ENCODE measurements at regions not wholly inside any gene's neighbourhood (a gene's known extent, or its start where the extent isn't known, plus 50 kb on each side); places are given as distances from the start of the nearest gene placed in this dataset.

DNA sequence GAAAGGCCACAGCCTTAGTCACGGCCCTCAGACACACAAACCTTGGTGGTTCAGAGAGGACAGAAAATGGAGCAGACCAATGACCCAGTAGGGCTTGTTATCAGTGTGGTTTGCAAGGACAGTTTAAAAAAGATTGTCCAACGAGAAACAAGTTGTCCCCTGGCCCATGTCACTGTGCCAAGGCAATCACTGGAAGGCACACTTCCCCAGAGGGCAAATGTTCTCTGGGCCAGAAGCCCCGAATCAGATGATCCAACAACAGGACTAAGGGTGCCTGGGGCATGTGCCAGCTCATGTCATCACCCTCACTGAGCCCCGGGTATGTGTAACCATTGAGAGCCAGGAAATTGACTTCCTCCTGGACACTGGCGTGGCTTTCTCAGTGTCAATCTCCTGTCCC is 950.1 kb upstream of the CTNND2 start:
- no peak overlapping the region for H3K9ac ChIP-seq
- H4K20me1 ChIP-seq: no peaks in the 10 kb centered on the region
- no peak for TF ChIP-seq Cebpa-rat (IDR thresholded peaks at IDR 0.05)
- H3K4me3 ChIP-seq: no peak overlapping the region
- no peaks in the 10 kb centered on the region for H3K36me3 ChIP-seq
- H3K27ac ChIP-seq: no peak overlapping the region
- no peaks in the 10 kb centered on the region for H3K4me1 ChIP-seq
- no peaks in the 10 kb centered on the region for H3K27me3 ChIP-seq
- H3K4me2 ChIP-seq: no peak overlapping the region
- peaks cover 0 to 25% (median 6%) of the 10 kb centered on the region in 11 experiments; a peak in 11 of 22 replicates for H3K9me3 ChIP-seq (replicated peaks in 1 of 11)

GRCh38 chr5:12851761-12852160 is 947.5 kb upstream of the CTNND2 start:
- Histone ChIP-seq H3K4me2 (no peak overlapping the region), H3K4me1 (no peaks in the 10 kb centered on the region), H3K27ac (no peak overlapping the region), H3K36me3 (no peaks in the 10 kb centered on the region), H3K9me3 (replicated peaks in 1 of 11) (no peaks in the 10 kb centered on the region), H3K9ac (no peak overlapping the region), H3K27me3 (no peaks in the 10 kb centered on the region), H4K20me1 (no peaks in the 10 kb centered on the region), H3K4me3 (no peak overlapping the region)
- no peak for TF ChIP-seq Cebpa-rat (IDR thresholded peaks at IDR 0.05)

DNA sequence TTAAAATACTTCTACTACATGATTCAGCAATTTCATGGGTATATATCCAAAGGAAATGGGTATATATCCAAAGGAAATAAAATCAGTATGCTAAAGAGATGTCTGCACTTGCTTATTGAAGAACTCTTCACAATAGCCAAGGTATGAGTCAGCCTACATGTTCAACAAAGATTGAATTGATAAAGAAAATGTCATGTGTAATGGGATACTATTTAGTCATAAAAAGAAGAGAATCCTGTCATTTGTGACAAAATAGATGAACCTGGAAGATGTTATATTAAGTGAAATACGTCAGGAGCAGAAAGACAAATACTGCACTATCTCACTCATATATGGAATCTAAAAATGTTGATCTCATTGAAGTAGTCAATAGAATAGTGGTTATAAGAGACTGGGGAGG is 944.5 kb upstream of the CTNND2 start:
- Histone ChIP-seq H3K9me3 (replicated peaks in 1 of 11) (no peaks in the 10 kb centered on the region), H4K20me1 (no peaks in the 10 kb centered on the region), H3K9ac (no peak overlapping the region), H3K36me3 (no peaks in the 10 kb centered on the region), H3K4me3 (no peak overlapping the region), H3K27me3 (no peaks in the 10 kb centered on the region), H3K4me2 (no peak overlapping the region), H3K27ac (no peak overlapping the region), H3K4me1 (no peaks in the 10 kb centered on the region)
- no peak for TF ChIP-seq Cebpa-rat (IDR thresholded peaks at IDR 0.05)

DNA sequence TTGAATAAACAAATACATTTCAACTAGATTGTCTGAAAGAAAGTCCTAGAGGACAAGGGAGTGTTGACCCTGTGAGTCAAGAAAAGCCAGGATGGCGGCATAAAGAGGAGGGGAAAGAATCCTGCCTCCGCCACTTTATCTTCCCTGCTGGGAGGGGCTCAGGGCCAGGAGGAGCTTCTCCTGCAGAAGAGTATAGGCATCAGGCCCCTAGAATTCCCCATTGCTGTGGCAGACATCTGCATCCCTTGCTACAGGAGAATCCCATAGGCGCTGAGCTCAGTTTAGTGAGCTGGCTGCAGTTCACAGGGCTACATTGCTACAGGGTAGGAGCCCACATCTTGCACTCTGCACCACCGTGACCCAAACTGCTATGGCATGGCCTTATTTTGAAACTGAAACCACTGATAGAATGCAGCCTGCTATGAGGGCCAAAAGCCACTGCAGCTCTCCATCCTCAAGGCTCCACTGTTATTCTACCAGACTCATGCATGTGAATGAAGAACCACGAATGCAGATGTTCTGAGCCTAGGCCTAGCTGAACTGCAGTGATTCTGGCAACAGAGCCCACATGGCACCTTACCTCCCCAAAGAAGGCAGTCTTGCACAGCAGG is 941.4 kb upstream of the CTNND2 start:
- Histone ChIP-seq H3K36me3 (no peaks in the 10 kb centered on the region), H4K20me1 (no peaks in the 10 kb centered on the region), H3K27me3 (no peaks in the 10 kb centered on the region), H3K27ac (no peak overlapping the region), H3K9ac (no peak overlapping the region), H3K4me1 (no peaks in the 10 kb centered on the region), H3K9me3 (replicated peaks in 1 of 11) (no peaks in the 10 kb centered on the region), H3K4me3 (no peak overlapping the region), H3K4me2 (no peak overlapping the region)
- TF ChIP-seq Cebpa-rat (IDR thresholded peaks at IDR 0.05): no peak

DNA sequence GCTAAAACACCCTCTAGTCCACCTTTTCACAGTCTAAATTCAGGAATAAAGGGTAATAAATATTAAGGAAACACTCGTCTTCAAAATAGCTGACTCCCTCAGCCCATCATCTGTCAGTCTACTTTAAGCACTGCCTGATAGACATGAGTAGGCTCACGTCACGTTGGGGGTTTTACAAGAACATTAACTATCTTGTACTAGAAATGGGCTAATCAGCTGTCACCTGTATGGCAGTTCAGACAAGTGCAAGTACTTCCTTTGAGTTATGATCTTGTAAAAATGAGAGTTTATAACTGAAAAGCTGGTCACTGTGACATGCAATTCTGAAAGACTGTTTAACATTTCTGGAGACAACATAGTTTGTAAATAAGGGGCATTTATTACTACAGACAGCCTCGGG is 936.7 kb upstream of the CTNND2 start:
- H3K27me3 ChIP-seq: no peaks in the 10 kb centered on the region
- H3K9ac ChIP-seq: no peak overlapping the region
- H3K4me1 ChIP-seq: no peaks in the 10 kb centered on the region
- H3K36me3 ChIP-seq: no peaks in the 10 kb centered on the region
- H3K4me3 ChIP-seq: no peak overlapping the region
- no peak overlapping the region for H3K27ac ChIP-seq
- H3K9me3 ChIP-seq (replicated peaks in 1 of 11): no peaks in the 10 kb centered on the region
- no peak overlapping the region for H3K4me2 ChIP-seq
- no peak for TF ChIP-seq Cebpa-rat (IDR thresholded peaks at IDR 0.05)
- no peaks in the 10 kb centered on the region for H4K20me1 ChIP-seq

- no peaks in the 10 kb centered on the region for H3K9me3 ChIP-seq (replicated peaks in 1 of 11)
- H3K27ac ChIP-seq: no peak overlapping the region
- TF ChIP-seq Cebpa-rat (IDR thresholded peaks at IDR 0.05): no peak
- no peak overlapping the region for H3K4me2 ChIP-seq
- H3K27me3 ChIP-seq: no peaks in the 10 kb centered on the region
- H3K4me3 ChIP-seq: no peak overlapping the region
- no peaks in the 10 kb centered on the region for H3K36me3 ChIP-seq
- no peaks in the 10 kb centered on the region for H3K4me1 ChIP-seq
- H4K20me1 ChIP-seq: no peaks in the 10 kb centered on the region
- H3K9ac ChIP-seq: no peak overlapping the region
Measured at GRCh38 chr5:12837592-12837991, 933.3 kb upstream of the CTNND2 start.

DNA sequence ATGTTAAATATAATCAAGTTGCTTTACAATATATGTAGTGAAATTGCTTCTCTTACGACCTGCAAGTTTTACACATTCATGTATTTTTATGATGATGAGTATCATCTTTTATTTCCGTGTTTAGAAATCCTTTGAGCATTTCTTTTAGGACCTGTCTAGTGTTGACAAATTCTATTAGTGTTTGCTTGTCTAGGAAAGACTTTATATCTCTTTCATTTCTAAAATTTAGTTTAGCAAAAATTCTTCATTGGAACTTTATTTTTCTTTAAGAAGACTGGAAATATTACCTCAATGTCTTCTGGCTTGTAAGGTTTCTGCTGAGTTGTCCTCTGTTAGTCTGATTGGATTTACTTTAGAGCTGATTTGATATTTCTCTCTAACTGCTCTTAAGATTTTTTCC is 920.9 kb upstream of the CTNND2 start:
- Histone ChIP-seq H3K9ac (no peak overlapping the region), H4K20me1 (no peaks in the 10 kb centered on the region), H3K4me2 (no peak overlapping the region), H3K36me3 (no peaks in the 10 kb centered on the region; a peak in 1 of 22 replicates), H3K4me1 (no peaks in the 10 kb centered on the region), H3K4me3 (no peak overlapping the region), H3K9me3 (replicated peaks in 1 of 11) (peaks cover 20 to 29% (median 24%) of the 10 kb centered on the region in 11 experiments), H3K27me3 (no peaks in the 10 kb centered on the region), H3K27ac (no peak overlapping the region)
- TF ChIP-seq Cebpa-rat (IDR thresholded peaks at IDR 0.05): no peak

DNA sequence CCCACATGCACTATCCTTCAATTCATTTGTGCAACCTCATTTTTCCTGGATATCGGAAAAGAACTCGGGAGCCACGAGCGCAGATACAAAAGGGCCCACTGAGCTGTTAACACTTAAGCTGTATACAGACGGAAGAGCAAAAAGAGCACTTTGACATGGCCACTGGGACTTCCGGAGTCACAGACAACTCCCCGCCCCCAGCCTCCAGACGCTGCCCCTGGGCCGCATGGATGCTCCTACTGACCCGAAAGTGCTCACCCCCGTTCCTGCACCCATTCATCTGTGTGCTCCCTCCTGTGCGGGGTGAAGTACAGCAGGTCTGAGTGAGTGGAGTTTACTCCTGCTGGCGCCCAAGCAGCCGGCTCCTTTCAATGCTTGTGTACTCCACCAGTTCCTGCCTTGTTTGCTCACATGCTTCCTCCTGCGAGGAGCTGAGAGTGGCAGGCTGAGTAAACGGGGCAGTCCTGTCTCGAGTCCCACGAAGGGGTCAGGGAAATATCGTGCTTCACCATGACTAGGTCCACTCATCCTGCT is 901.0 kb upstream of the CTNND2 start:
- Histone ChIP-seq H3K4me1 (no peaks in the 10 kb centered on the region), H3K4me3 (no peak overlapping the region), H3K27ac (no peak overlapping the region), H4K20me1 (no peaks in the 10 kb centered on the region), H3K36me3 (no peaks in the 10 kb centered on the region), H3K9ac (no peak overlapping the region), H3K9me3 (replicated peaks in 1 of 11) (no peaks in the 10 kb centered on the region), H3K27me3 (no peaks in the 10 kb centered on the region), H3K4me2 (no peak overlapping the region)
- TF ChIP-seq Cebpa-rat (IDR thresholded peaks at IDR 0.05): no peak

DNA sequence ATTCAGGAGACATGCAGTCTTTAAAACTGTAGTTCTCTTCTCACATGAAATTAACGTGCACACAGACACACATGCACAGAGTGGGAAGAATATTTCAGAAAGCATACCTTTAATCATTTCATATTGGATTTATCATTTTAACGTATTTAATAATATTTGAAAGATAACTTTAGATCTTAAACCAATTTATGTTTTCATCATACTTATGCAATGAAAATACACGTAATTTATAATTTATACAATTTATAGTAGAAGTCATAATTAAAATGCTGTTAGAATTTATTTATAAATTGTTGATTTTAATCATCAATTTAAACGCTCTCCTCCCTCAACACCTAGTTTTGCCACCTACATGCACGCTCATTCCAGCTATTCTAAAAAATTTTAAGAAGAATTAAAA is 894.9 kb upstream of the CTNND2 start:
- Histone ChIP-seq H3K4me1 (no peaks in the 10 kb centered on the region), H3K9ac (no peak overlapping the region), H3K27ac (no peak overlapping the region), H3K4me2 (no peak overlapping the region), H3K36me3 (no peaks in the 10 kb centered on the region), H3K27me3 (no peaks in the 10 kb centered on the region), H3K9me3 (replicated peaks in 1 of 11) (peaks cover 13 to 28% (median 25%) of the 10 kb centered on the region in 11 experiments), H3K4me3 (no peak overlapping the region), H4K20me1 (no peaks in the 10 kb centered on the region)
- TF ChIP-seq Cebpa-rat (IDR thresholded peaks at IDR 0.05): no peak

DNA sequence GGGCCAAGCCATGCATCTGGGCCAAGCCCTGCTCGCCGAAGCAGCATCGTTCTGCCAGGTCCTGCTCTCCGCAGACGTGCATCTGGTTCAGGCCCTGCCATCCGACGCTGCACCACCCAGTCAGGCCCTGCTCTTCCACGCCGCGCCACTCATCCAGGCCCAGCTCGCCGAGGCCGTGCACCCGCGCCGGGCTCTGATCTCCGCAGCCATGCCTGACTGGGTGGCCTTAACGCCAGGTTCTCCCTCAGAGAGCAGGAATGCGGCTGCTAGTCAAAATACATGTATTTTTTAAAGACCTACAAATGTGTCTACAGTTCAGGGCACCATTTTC is 891.1 kb upstream of the CTNND2 start:
- Histone ChIP-seq H4K20me1 (no peaks in the 10 kb centered on the region), H3K4me1 (no peaks in the 10 kb centered on the region), H3K9me3 (replicated peaks in 1 of 11) (peaks cover 13 to 31% (median 26%) of the 10 kb centered on the region in 11 experiments), H3K36me3 (no peaks in the 10 kb centered on the region), H3K27me3 (no peaks in the 10 kb centered on the region), H3K27ac (no peak overlapping the region), H3K4me3 (no peak overlapping the region), H3K9ac (no peak overlapping the region), H3K4me2 (no peak overlapping the region)
- no peak for TF ChIP-seq Cebpa-rat (IDR thresholded peaks at IDR 0.05)
